HG03159 (cell line): ENCODE measurements at regions not wholly inside any gene's neighbourhood (a gene's known extent, or its start where the extent isn't known, plus 50 kb on each side); places are given as distances from the start of the nearest gene placed in this dataset.

Experiments
- ATAC-seq: cut with Tn5 transposase; IDR thresholded peaks from one replicate; pipeline ENCODE4 v1.9.1; 2021; ENCODE audit warnings: mild to moderate bottlenecking, moderate library complexity; ENCODE audit not compliant: unreplicated experiment

- no peak for ATAC-seq
Observed at GRCh38 chr10:113219446-113219845, 269.4 kb downstream of the TCF7L2 start.

GRCh38 chr10:113221756-113222168, 271.7 kb downstream of the TCF7L2 start:
- no peak for ATAC-seq

- no peak for ATAC-seq
Observed at GRCh38 chr10:113222207-113222606, 272.2 kb downstream of the TCF7L2 start.

- no peak for ATAC-seq
Observed at GRCh38 chr10:113225364-113225763, 275.3 kb downstream of the TCF7L2 start.

GRCh38 chr10:113225903-113226302, 275.9 kb downstream of the TCF7L2 start:
- ATAC-seq = no peak

GRCh38 chr10:113226399-113226798, 276.4 kb downstream of the TCF7L2 start:
- no peak for ATAC-seq

- ATAC-seq = no peak
Observed at GRCh38 chr10:113226831-113227445, 276.9 kb downstream of the TCF7L2 start.

GRCh38 chr10:113228530-113228929, 278.5 kb downstream of the TCF7L2 start:
- no peak for ATAC-seq

- no peak for ATAC-seq
Observed at GRCh38 chr10:113230011-113230610, 280.1 kb downstream of the TCF7L2 start.

- peak; percentile 77 for ATAC-seq
Observed at GRCh38 chr10:113232928-113233511, 283.0 kb downstream of the TCF7L2 start.

- no peak for ATAC-seq
Observed at GRCh38 chr10:113234481-113234880, 284.4 kb downstream of the TCF7L2 start.

GRCh38 chr10:113235508-113235907, 285.5 kb downstream of the TCF7L2 start:
- ATAC-seq = no peak

GRCh38 chr10:113236998-113237397, 287.0 kb downstream of the TCF7L2 start:
- no peak for ATAC-seq

- no peak for ATAC-seq
Observed at GRCh38 chr10:113239566-113240350, 289.7 kb downstream of the TCF7L2 start.

- no peak for ATAC-seq
Observed at GRCh38 chr10:113240736-113241135, 290.7 kb downstream of the TCF7L2 start.

GRCh38 chr10:113241599-113242360, 291.7 kb downstream of the TCF7L2 start:
- no peak for ATAC-seq

- no peak for ATAC-seq
Observed at GRCh38 chr10:113243311-113243710, 293.3 kb downstream of the TCF7L2 start.

GRCh38 chr10:113244750-113245149, 294.7 kb downstream of the TCF7L2 start:
- no peak for ATAC-seq

- ATAC-seq = no peak
Observed at GRCh38 chr10:113245286-113245685, 295.2 kb downstream of the TCF7L2 start.

GRCh38 chr10:113247050-113247449, 297.0 kb downstream of the TCF7L2 start:
- ATAC-seq = no peak
